ENCODE measurements at regions not wholly inside any gene's neighbourhood (a gene's known extent, or its start where the extent isn't known, plus 50 kb on each side); places are given as distances from the start of the nearest gene placed in this dataset.

GRCh38 chr1:216953495-216953894 lies 230.3 kb upstream of the ESRRG start:
- TF ChIP-seq POLR2A (IDR thresholded peaks at IDR 0.05; ENCODE audit: low read length) (no peak), GATA1 (IDR thresholded peaks at IDR 0.05; ENCODE audit: low read depth, low read length) (no peak)
